ENCODE measurements at regions not wholly inside any gene's neighbourhood (a gene's known extent, or its start where the extent isn't known, plus 50 kb on each side); places are given as distances from the start of the nearest gene placed in this dataset.

DNA sequence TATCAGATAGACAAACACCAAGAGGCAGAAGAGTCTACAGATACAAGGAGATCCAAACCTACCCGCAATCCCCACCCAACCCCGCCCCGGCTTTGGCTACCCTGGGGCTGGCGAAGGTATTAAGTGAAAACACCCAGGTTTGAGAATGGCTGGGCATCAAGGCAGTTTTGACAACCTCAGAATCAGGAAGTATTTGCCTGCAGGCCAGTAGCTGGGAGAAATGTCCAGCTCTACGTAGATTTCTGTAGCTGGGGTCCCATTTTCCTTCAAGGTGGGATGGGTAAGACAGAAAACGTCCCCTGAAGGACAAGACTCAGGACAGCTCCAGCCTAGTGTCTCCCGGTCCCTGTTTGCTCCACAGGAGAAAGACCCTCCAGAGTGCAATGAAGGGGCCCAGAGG is 101.8 kb upstream of the ERG start:
- Histone ChIP-seq H3K9me3 (ENCODE audit: low read depth, low read length) (no peaks in the 10 kb centered on the region), H3K4me2 (ENCODE audit: insufficient read depth, low read length) (no peak overlapping the region), H3K79me2 (ENCODE audit: insufficient read depth, low read length) (no peaks in the 10 kb centered on the region), H3K36me3 (ENCODE audit: insufficient read depth, low read length) (no peaks in the 10 kb centered on the region), H2AFZ (ENCODE audit: low read length) (no peak overlapping the region), H3K4me3 (ENCODE audit: insufficient read depth, low read length) (no peak overlapping the region), H3K27ac (ENCODE audit: low read depth, low read length) (no peak overlapping the region), H3K27me3 (ENCODE audit: insufficient read depth, low read length) (peaks cover 39% of the 10 kb centered on the region), H4K20me1 (ENCODE audit: insufficient read depth, low read length) (no peaks in the 10 kb centered on the region), H3K4me1 (ENCODE audit: insufficient read depth, low read length) (no peaks in the 10 kb centered on the region)
- peak; percentile 71 for DNase-seq (ENCODE audit: insufficient read length, low spot score, missing footprints)
- TF ChIP-seq CTCF (IDR thresholded peaks at IDR 0.05; ENCODE audit: extremely low read depth, low read depth, low read length), result no peak

DNA sequence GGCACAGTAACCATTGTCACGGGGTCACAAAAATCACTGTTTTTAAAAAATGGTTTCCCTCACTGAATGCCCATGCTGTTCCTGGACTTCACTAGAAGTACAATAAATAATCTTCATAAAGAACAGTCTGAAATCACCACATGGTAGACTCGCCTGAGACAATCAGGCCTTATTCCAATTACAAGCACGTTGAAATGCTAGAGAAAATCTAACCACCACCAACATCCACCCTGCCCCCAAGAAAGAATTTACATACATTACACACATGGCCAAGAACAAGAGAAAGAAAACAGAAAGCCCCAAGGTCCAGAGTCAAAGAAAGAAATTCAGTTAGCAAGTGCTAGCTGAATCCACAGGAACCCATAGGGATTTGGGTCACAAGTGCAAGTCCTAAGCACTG is 107.0 kb upstream of the ERG start:
- Histone ChIP-seq H3K27ac (ENCODE audit: low read depth, low read length) (no peak overlapping the region), H2AFZ (ENCODE audit: low read length) (no peak overlapping the region), H3K9me3 (ENCODE audit: low read depth, low read length) (no peaks in the 10 kb centered on the region), H3K4me2 (ENCODE audit: insufficient read depth, low read length) (no peak overlapping the region), H4K20me1 (ENCODE audit: insufficient read depth, low read length) (no peaks in the 10 kb centered on the region), H3K36me3 (ENCODE audit: insufficient read depth, low read length) (no peaks in the 10 kb centered on the region), H3K79me2 (ENCODE audit: insufficient read depth, low read length) (no peaks in the 10 kb centered on the region), H3K4me3 (ENCODE audit: insufficient read depth, low read length) (no peak overlapping the region), H3K27me3 (ENCODE audit: insufficient read depth, low read length) (peaks cover 44% of the 10 kb centered on the region), H3K4me1 (ENCODE audit: insufficient read depth, low read length) (no peaks in the 10 kb centered on the region)
- DNase-seq (ENCODE audit: insufficient read length, low spot score, missing footprints), result no peak
- TF ChIP-seq CTCF (IDR thresholded peaks at IDR 0.05; ENCODE audit: extremely low read depth, low read depth, low read length), result no peak

GRCh38 chr21:38609580-38609979 is 111.3 kb upstream of the ERG start:
- no peaks in the 10 kb centered on the region for H3K36me3 ChIP-seq (ENCODE audit: insufficient read depth, low read length)
- TF ChIP-seq CTCF (IDR thresholded peaks at IDR 0.05; ENCODE audit: extremely low read depth, low read depth, low read length), result no peak
- DNase-seq (ENCODE audit: insufficient read length, low spot score, missing footprints), result no peak
- H2AFZ ChIP-seq (ENCODE audit: low read length), result no peak overlapping the region
- H3K4me3 ChIP-seq (ENCODE audit: insufficient read depth, low read length), result no peak overlapping the region
- H3K9me3 ChIP-seq (ENCODE audit: low read depth, low read length), result no peaks in the 10 kb centered on the region
- no peaks in the 10 kb centered on the region for H3K4me1 ChIP-seq (ENCODE audit: insufficient read depth, low read length)
- no peaks in the 10 kb centered on the region for H4K20me1 ChIP-seq (ENCODE audit: insufficient read depth, low read length)
- H3K27ac ChIP-seq (ENCODE audit: low read depth, low read length), result no peak overlapping the region
- H3K79me2 ChIP-seq (ENCODE audit: insufficient read depth, low read length), result no peaks in the 10 kb centered on the region
- peaks cover 47% of the 10 kb centered on the region for H3K27me3 ChIP-seq (ENCODE audit: insufficient read depth, low read length)
- no peak overlapping the region for H3K4me2 ChIP-seq (ENCODE audit: insufficient read depth, low read length)

- H3K27ac ChIP-seq (ENCODE audit: low read depth, low read length), result no peak overlapping the region
- H3K4me3 ChIP-seq (ENCODE audit: insufficient read depth, low read length), result no peak overlapping the region
- TF ChIP-seq CTCF (IDR thresholded peaks at IDR 0.05; ENCODE audit: extremely low read depth, low read depth, low read length), result no peak
- no peaks in the 10 kb centered on the region for H3K36me3 ChIP-seq (ENCODE audit: insufficient read depth, low read length)
- no peaks in the 10 kb centered on the region for H3K4me1 ChIP-seq (ENCODE audit: insufficient read depth, low read length)
- H3K9me3 ChIP-seq (ENCODE audit: low read depth, low read length), result no peaks in the 10 kb centered on the region
- H3K4me2 ChIP-seq (ENCODE audit: insufficient read depth, low read length), result no peak overlapping the region
- H3K27me3 ChIP-seq (ENCODE audit: insufficient read depth, low read length), result peaks cover 45% of the 10 kb centered on the region
- H4K20me1 ChIP-seq (ENCODE audit: insufficient read depth, low read length), result no peaks in the 10 kb centered on the region
- peak; percentile 62 for DNase-seq (ENCODE audit: insufficient read length, low spot score, missing footprints)
- H2AFZ ChIP-seq (ENCODE audit: low read length), result no peak overlapping the region
- H3K79me2 ChIP-seq (ENCODE audit: insufficient read depth, low read length), result no peaks in the 10 kb centered on the region
These were observed 112.5 kb upstream of the ERG start for GRCh38 chr21:38610623-38611251.

Data from osteoblast (primary cell).